Fibroblast of skin of scalp (primary cell): ENCODE measurements at regions not wholly inside any gene's neighbourhood (a gene's known extent, or its start where the extent isn't known, plus 50 kb on each side); places are given as distances from the start of the nearest gene placed in this dataset.
"Not testable (repeated sequence)": the region's sequence is repeated elsewhere in the genome, so short reads cannot be mapped to it uniquely, and the experiment has no call there.

Experiments
- DNase-seq: peaks from one replicate; pipeline ENCODE4 v3.0.0-alpha.2; 2013

- no peak for DNase-seq
These were observed 106.6 kb upstream of the SPAG17 start for GRCh38 chr1:118291661-118292060.

- DNase-seq = no peak
These were observed 105.5 kb upstream of the SPAG17 start for GRCh38 chr1:118290571-118290970.

GRCh38 chr1:118290046-118290445 lies 105.0 kb upstream of the SPAG17 start:
- no peak for DNase-seq

- not testable (repeated sequence) for DNase-seq
These were observed 95.6 kb upstream of the SPAG17 start for GRCh38 chr1:118280656-118281055.

GRCh38 chr1:118275472-118276115 lies 90.6 kb upstream of the SPAG17 start:
- DNase-seq = peak; percentile 29

- no peak for DNase-seq
These were observed 87.9 kb upstream of the SPAG17 start for GRCh38 chr1:118272884-118273283.

- DNase-seq = no peak
These were observed 86.9 kb upstream of the SPAG17 start for GRCh38 chr1:118271883-118272282.

GRCh38 chr1:118269598-118269997 lies 84.6 kb upstream of the SPAG17 start:
- DNase-seq = no peak

GRCh38 chr1:118266436-118266835 lies 81.4 kb upstream of the SPAG17 start:
- DNase-seq = no peak

GRCh38 chr1:118264343-118264742 lies 79.3 kb upstream of the SPAG17 start:
- DNase-seq = no peak

GRCh38 chr1:118262865-118263264 lies 77.8 kb upstream of the SPAG17 start:
- no peak for DNase-seq

- DNase-seq = no peak
These were observed 73.9 kb upstream of the SPAG17 start for GRCh38 chr1:118258975-118259374.

- DNase-seq = peak; percentile 51
These were observed 72.9 kb upstream of the SPAG17 start for GRCh38 chr1:118257946-118258345.

GRCh38 chr1:118254491-118255425 lies 69.7 kb upstream of the SPAG17 start:
- DNase-seq = peak; percentile 71

- no peak for DNase-seq
These were observed 69.0 kb upstream of the SPAG17 start for GRCh38 chr1:118254001-118254400.

- DNase-seq = no peak
These were observed 68.3 kb upstream of the SPAG17 start for GRCh38 chr1:118253053-118253915.

GRCh38 chr1:118252624-118253023 lies 67.6 kb upstream of the SPAG17 start:
- no peak for DNase-seq

- DNase-seq = no peak
These were observed 65.2 kb upstream of the SPAG17 start for GRCh38 chr1:118250232-118250631.

- DNase-seq = no peak
These were observed 64.6 kb upstream of the SPAG17 start for GRCh38 chr1:118249641-118250040.

- peak; percentile 21 for DNase-seq
These were observed 62.6 kb upstream of the SPAG17 start for GRCh38 chr1:118247593-118247992.

- no peak for DNase-seq
These were observed 61.6 kb upstream of the SPAG17 start for GRCh38 chr1:118246646-118247045.

- DNase-seq = peak; percentile 46
These were observed 59.2 kb upstream of the SPAG17 start for GRCh38 chr1:118244194-118244593.

- DNase-seq = no peak
These were observed 58.2 kb upstream of the SPAG17 start for GRCh38 chr1:118243269-118243668.
